HPDE6-E6E7 (cell line): ENCODE measurements at regions not wholly inside any gene's neighbourhood (a gene's known extent, or its start where the extent isn't known, plus 50 kb on each side); places are given as distances from the start of the nearest gene placed in this dataset.
A peak's percentile ranks its signal among the peaks of the same experiment; 100 is the strongest.
"Not testable (repeated sequence)": the region's sequence is repeated elsewhere in the genome, so short reads cannot be mapped to it uniquely, and the experiment has no call there.

Experiments
- DNase-seq: peaks from one replicate; pipeline ENCODE4 v3.0.0; 2011; ENCODE audit warnings: missing footprints; ENCODE audit errors: extremely low spot score

- DNase-seq: no peak
These were observed 205.6 kb upstream of the ZNF184 start for GRCh38 chr6:27678469-27678868.

- no peak for DNase-seq
These were observed 202.0 kb upstream of the ZNF184 start for GRCh38 chr6:27674882-27675281.

- peak; percentile 53 for DNase-seq
These were observed 199.4 kb upstream of the ZNF184 start for GRCh38 chr6:27672113-27672799.

GRCh38 chr6:27669624-27670301 lies 196.9 kb upstream of the ZNF184 start:
- DNase-seq: no peak

- no peak for DNase-seq
These were observed 196.4 kb upstream of the ZNF184 start for GRCh38 chr6:27669295-27669623.

GRCh38 chr6:27668442-27669294 lies 195.8 kb upstream of the ZNF184 start:
- DNase-seq: peak; percentile 66

- DNase-seq: no peak
These were observed 194.9 kb upstream of the ZNF184 start for GRCh38 chr6:27667657-27668441.

GRCh38 chr6:27667016-27667656 lies 194.2 kb upstream of the ZNF184 start:
- DNase-seq: no peak

GRCh38 chr6:27662769-27663168 lies 189.9 kb upstream of the ZNF184 start:
- no peak for DNase-seq

GRCh38 chr6:27662212-27662611 lies 189.3 kb upstream of the ZNF184 start:
- not testable (repeated sequence) for DNase-seq

- not testable (repeated sequence) for DNase-seq
These were observed 180.4 kb upstream of the ZNF184 start for GRCh38 chr6:27653143-27653825.

- DNase-seq: no peak
These were observed 178.4 kb upstream of the ZNF184 start for GRCh38 chr6:27651371-27651732.

- DNase-seq: peak; percentile 67
These were observed 177.9 kb upstream of the ZNF184 start for GRCh38 chr6:27650620-27651370.

- DNase-seq: no peak
These were observed 171.6 kb upstream of the ZNF184 start for GRCh38 chr6:27644528-27644927.

- DNase-seq: no peak
These were observed 170.0 kb upstream of the ZNF184 start for GRCh38 chr6:27642744-27643456.

GRCh38 chr6:27635886-27636285 lies 163.0 kb upstream of the ZNF184 start:
- not testable (repeated sequence) for DNase-seq

GRCh38 chr6:27633221-27633688 lies 160.3 kb upstream of the ZNF184 start:
- not testable (repeated sequence) for DNase-seq

- no peak for DNase-seq
These were observed 158.7 kb upstream of the ZNF184 start for GRCh38 chr6:27631609-27631916.
